ENCODE measurements at regions not wholly inside any gene's neighbourhood (a gene's known extent, or its start where the extent isn't known, plus 50 kb on each side); places are given as distances from the start of the nearest gene placed in this dataset.

GRCh38 chr2:16149349-16150243 lies 209.2 kb downstream of the MYCN start:
- Histone ChIP-seq H3K27me3 (ENCODE audit: control insufficient read depth in 1 of 2, insufficient read depth in 2 of 2, low read length in 2 of 2) (no peaks in the 10 kb centered on the region), H3K36me3 (ENCODE audit: insufficient read depth, low read length) (no peaks in the 10 kb centered on the region), H3K4me1 (ENCODE audit: insufficient read depth, low read length) (no peaks in the 10 kb centered on the region), H3K27ac (ENCODE audit: low read depth, low read length) (no peak overlapping the region), H3K9me3 (ENCODE audit: low read length) (no peaks in the 10 kb centered on the region), H3K4me3 (ENCODE audit: low read depth in 1 of 2, low read length in 2 of 2) (no peak overlapping the region), H3K9ac (ENCODE audit: low read length) (no peak overlapping the region)

GRCh38 chr2:16148632-16149348 lies 208.4 kb downstream of the MYCN start:
- Histone ChIP-seq H3K4me3 (ENCODE audit: low read depth in 1 of 2, low read length in 2 of 2) (no peak overlapping the region), H3K4me1 (ENCODE audit: insufficient read depth, low read length) (no peaks in the 10 kb centered on the region), H3K9ac (ENCODE audit: low read length) (no peak overlapping the region), H3K9me3 (ENCODE audit: low read length) (no peaks in the 10 kb centered on the region), H3K27me3 (ENCODE audit: control insufficient read depth in 1 of 2, insufficient read depth in 2 of 2, low read length in 2 of 2) (no peaks in the 10 kb centered on the region), H3K36me3 (ENCODE audit: insufficient read depth, low read length) (no peaks in the 10 kb centered on the region), H3K27ac (ENCODE audit: low read depth, low read length) (no peak overlapping the region)

GRCh38 chr2:16142383-16143361 lies 202.3 kb downstream of the MYCN start:
- H3K36me3 ChIP-seq (ENCODE audit: insufficient read depth, low read length), result no peaks in the 10 kb centered on the region
- H3K27me3 ChIP-seq (ENCODE audit: control insufficient read depth in 1 of 2, insufficient read depth in 2 of 2, low read length in 2 of 2), result no peaks in the 10 kb centered on the region
- no peak overlapping the region for H3K27ac ChIP-seq (ENCODE audit: low read depth, low read length)
- H3K4me1 ChIP-seq (ENCODE audit: insufficient read depth, low read length), result no peaks in the 10 kb centered on the region
- H3K4me3 ChIP-seq (ENCODE audit: low read depth in 1 of 2, low read length in 2 of 2), result no peak overlapping the region
- no peaks in the 10 kb centered on the region for H3K9me3 ChIP-seq (ENCODE audit: low read length)
- H3K9ac ChIP-seq (ENCODE audit: low read length), result no peak overlapping the region

DNA sequence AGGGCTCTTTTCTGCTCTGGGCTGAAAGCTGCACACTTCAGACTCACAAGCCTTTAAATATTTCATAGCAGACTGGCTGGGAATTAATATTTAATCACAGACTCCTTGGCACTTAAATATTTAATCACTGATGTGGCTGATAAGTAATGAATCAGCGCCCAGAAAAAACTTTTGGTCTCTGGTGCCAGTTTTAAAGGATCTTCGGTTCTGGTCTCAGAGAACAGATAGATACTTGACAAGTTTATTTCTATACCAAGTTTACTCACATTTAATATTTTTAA lies 201.2 kb downstream of the MYCN start:
- no peaks in the 10 kb centered on the region for H3K9me3 ChIP-seq (ENCODE audit: low read length)
- H3K36me3 ChIP-seq (ENCODE audit: insufficient read depth, low read length), result no peaks in the 10 kb centered on the region
- H3K9ac ChIP-seq (ENCODE audit: low read length), result no peak overlapping the region
- no peak overlapping the region for H3K27ac ChIP-seq (ENCODE audit: low read depth, low read length)
- H3K27me3 ChIP-seq (ENCODE audit: control insufficient read depth in 1 of 2, insufficient read depth in 2 of 2, low read length in 2 of 2), result no peaks in the 10 kb centered on the region
- H3K4me1 ChIP-seq (ENCODE audit: insufficient read depth, low read length), result no peaks in the 10 kb centered on the region
- H3K4me3 ChIP-seq (ENCODE audit: low read depth in 1 of 2, low read length in 2 of 2), result no peak overlapping the region

DNA sequence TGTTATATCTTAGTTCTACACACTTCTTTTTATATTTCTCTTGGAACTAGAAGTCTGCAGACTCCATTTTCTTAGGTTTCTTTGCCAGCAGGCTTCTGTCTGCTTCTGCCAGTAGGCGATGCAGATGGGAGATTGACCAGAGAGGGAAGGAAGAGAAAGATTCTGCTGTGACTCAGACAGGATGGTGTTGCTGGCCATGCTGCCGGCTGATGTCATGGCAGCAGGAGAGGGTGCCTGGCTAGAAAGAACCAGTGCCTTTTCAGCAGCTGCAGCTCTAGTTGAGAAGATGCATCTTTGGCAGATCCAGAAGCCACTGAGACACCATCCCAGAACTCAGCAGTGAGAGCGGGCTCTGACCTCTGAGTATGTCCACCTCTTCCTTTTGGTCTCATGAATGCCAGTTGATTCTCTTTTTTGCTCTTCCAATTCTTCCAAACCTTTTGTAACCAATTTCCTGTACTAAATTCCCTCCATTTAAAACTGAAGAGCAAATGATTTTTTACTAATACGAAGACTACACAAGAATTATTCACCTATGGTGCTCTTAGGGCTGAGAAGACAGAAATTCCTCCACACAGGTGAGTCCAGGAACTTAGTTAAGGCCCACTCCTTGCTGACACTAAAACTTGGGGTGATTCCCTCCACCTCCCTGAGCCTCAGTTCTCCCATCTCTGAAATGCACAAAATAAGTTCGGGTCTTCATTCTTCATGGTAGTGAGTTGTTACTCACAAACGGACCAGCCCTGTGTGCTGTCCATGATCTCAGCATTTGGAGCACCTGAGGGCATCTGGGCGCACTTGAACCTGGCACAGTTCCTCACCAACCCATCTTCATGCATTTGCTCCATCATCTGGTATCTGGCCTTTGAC lies 200.7 kb downstream of the MYCN start:
- Histone ChIP-seq H3K27ac (ENCODE audit: low read depth, low read length) (no peak overlapping the region), H3K9me3 (ENCODE audit: low read length) (no peaks in the 10 kb centered on the region), H3K4me1 (ENCODE audit: insufficient read depth, low read length) (no peaks in the 10 kb centered on the region), H3K36me3 (ENCODE audit: insufficient read depth, low read length) (no peaks in the 10 kb centered on the region), H3K9ac (ENCODE audit: low read length) (no peak overlapping the region), H3K4me3 (ENCODE audit: low read depth in 1 of 2, low read length in 2 of 2) (no peak overlapping the region), H3K27me3 (ENCODE audit: control insufficient read depth in 1 of 2, insufficient read depth in 2 of 2, low read length in 2 of 2) (no peaks in the 10 kb centered on the region)

- Histone ChIP-seq H3K36me3 (ENCODE audit: insufficient read depth, low read length) (no peaks in the 10 kb centered on the region), H3K4me1 (ENCODE audit: insufficient read depth, low read length) (no peaks in the 10 kb centered on the region), H3K4me3 (ENCODE audit: low read depth in 1 of 2, low read length in 2 of 2) (no peak overlapping the region), H3K9ac (ENCODE audit: low read length) (no peak overlapping the region), H3K9me3 (ENCODE audit: low read length) (no peaks in the 10 kb centered on the region), H3K27me3 (ENCODE audit: control insufficient read depth in 1 of 2, insufficient read depth in 2 of 2, low read length in 2 of 2) (no peaks in the 10 kb centered on the region), H3K27ac (ENCODE audit: low read depth, low read length) (no peak overlapping the region)
These were observed 199.6 kb downstream of the MYCN start for GRCh38 chr2:16139663-16140615.

DNA sequence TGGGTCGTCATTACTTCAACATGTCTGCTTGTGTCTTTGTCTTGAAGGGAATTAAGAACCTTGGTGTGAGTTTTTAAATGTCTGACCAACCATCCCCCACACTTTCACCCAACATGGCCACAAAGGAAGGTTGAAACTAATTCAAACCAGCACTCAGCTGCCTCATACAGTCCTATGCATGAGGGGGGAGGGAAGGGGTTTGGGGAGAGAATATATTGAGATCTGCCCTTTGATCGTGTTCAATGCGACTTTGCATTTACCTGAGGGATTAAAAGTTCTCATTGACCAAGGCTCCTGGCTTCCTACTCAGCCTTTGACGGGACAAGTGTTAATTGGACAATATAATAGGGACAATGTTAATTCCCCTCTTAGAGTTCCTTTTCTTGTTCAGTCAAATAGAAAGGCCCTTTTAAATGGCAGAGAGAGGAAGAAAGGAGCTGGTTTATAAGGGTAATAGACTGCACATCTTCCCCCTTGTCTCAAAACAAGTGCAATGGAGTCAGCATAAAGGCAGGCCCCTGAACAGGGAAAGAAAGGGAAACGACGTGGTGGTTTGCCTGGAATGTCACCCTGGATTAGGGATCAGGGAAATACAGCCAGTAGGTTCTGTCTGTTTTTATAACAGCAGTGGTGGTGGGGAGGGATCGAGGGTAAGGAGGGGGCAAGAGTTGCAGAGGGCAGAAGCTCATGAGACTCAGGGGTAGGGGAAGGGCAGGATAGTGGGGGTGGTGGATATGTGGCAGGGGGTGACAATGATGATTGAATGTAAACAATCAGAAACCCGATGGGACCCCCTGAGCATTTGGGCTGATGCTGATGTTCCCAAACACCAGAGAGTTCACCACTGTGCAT lies 198.7 kb downstream of the MYCN start:
- no peaks in the 10 kb centered on the region for H3K4me1 ChIP-seq (ENCODE audit: insufficient read depth, low read length)
- no peaks in the 10 kb centered on the region for H3K9me3 ChIP-seq (ENCODE audit: low read length)
- H3K4me3 ChIP-seq (ENCODE audit: low read depth in 1 of 2, low read length in 2 of 2), result no peak overlapping the region
- H3K36me3 ChIP-seq (ENCODE audit: insufficient read depth, low read length), result no peaks in the 10 kb centered on the region
- H3K27me3 ChIP-seq (ENCODE audit: control insufficient read depth in 1 of 2, insufficient read depth in 2 of 2, low read length in 2 of 2), result no peaks in the 10 kb centered on the region
- no peak overlapping the region for H3K9ac ChIP-seq (ENCODE audit: low read length)
- no peak overlapping the region for H3K27ac ChIP-seq (ENCODE audit: low read depth, low read length)

- Histone ChIP-seq H3K27ac (ENCODE audit: low read depth, low read length) (no peak overlapping the region), H3K27me3 (ENCODE audit: control insufficient read depth in 1 of 2, insufficient read depth in 2 of 2, low read length in 2 of 2) (no peaks in the 10 kb centered on the region), H3K9me3 (ENCODE audit: low read length) (no peaks in the 10 kb centered on the region), H3K4me3 (ENCODE audit: low read depth in 1 of 2, low read length in 2 of 2) (no peak overlapping the region), H3K4me1 (ENCODE audit: insufficient read depth, low read length) (no peaks in the 10 kb centered on the region), H3K9ac (ENCODE audit: low read length) (no peak overlapping the region), H3K36me3 (ENCODE audit: insufficient read depth, low read length) (no peaks in the 10 kb centered on the region)
These were observed 196.9 kb downstream of the MYCN start for GRCh38 chr2:16137080-16137755.

GRCh38 chr2:16136461-16137035 lies 196.2 kb downstream of the MYCN start:
- no peak overlapping the region for H3K9ac ChIP-seq (ENCODE audit: low read length)
- no peaks in the 10 kb centered on the region for H3K36me3 ChIP-seq (ENCODE audit: insufficient read depth, low read length)
- no peaks in the 10 kb centered on the region for H3K27me3 ChIP-seq (ENCODE audit: control insufficient read depth in 1 of 2, insufficient read depth in 2 of 2, low read length in 2 of 2)
- no peaks in the 10 kb centered on the region for H3K4me1 ChIP-seq (ENCODE audit: insufficient read depth, low read length)
- no peak overlapping the region for H3K4me3 ChIP-seq (ENCODE audit: low read depth in 1 of 2, low read length in 2 of 2)
- H3K9me3 ChIP-seq (ENCODE audit: low read length), result no peaks in the 10 kb centered on the region
- no peak overlapping the region for H3K27ac ChIP-seq (ENCODE audit: low read depth, low read length)
